AG04450 (cell line): ENCODE measurements at regions not wholly inside any gene's neighbourhood (a gene's known extent, or its start where the extent isn't known, plus 50 kb on each side); places are given as distances from the start of the nearest gene placed in this dataset.
"Not testable (repeated sequence)": the region's sequence is repeated elsewhere in the genome, so short reads cannot be mapped to it uniquely, and the experiment has no call there.

Experiments
- CTCF ChIA-PET: fragments of 300-600, 350-600 bp; formaldehyde crosslinking; extraction: SDS; loops from one replicate; lab custom pipeline; 2022; ENCODE audit warnings: antibody characterized with exemption, inconsistent platforms; lab: Charles Lee
- POLR2A ChIA-PET: fragments of 350-600 bp; formaldehyde crosslinking; extraction: SDS; loops from one replicate; lab custom pipeline; 2021; ENCODE audit warnings: antibody characterized with exemption, inconsistent platforms; lab: Yijun Ruan, JAX
- DNase-seq: peaks from one replicate; pipeline ENCODE4 v3.0.0-alpha.2; 2011; ENCODE audit warnings: low read depth, low spot score
- H3K27ac ChIP-seq: one replicate; pipeline ENCODE4 v1.5.1; 2012; ENCODE audit warnings: low read depth, low read length, control low read depth
- H3K27me3 ChIP-seq: one replicate; pipeline ENCODE4 v1.6.0; 2012; ENCODE audit warnings: low read length; ENCODE audit not compliant: control insufficient read depth, insufficient read depth
- H3K4me3 ChIP-seq: 2 replicates; pipeline ENCODE4 v1.5.1; 2011; ENCODE audit warnings: mild to moderate bottlenecking, low read depth, low read length, control low read depth
- H3K9me3 ChIP-seq: 2 replicates; pipeline ENCODE4 v1.5.1; 2012; ENCODE audit warnings: low read length; ENCODE audit not compliant: control insufficient read depth, insufficient read depth
- TF ChIP-seq, protein P1 (sequence below): IDR thresholded peaks from 2 replicates; pipeline ENCODE4 v1.5.1; 2011; ENCODE audit warnings: low read depth, low read length, control low read depth, inconsistent platforms

GRCh38 chr2:136281281-136282114 is 163.5 kb upstream of the CXCR4 start:
- H3K27me3 ChIP-seq: no peaks in the 10 kb centered on the region
- DNase-seq: no peak
- no peak overlapping the region for H3K4me3 ChIP-seq
- POLR2A ChIA-PET: no interaction called here
- H3K27ac ChIP-seq: no peak overlapping the region
- H3K9me3 ChIP-seq: no peaks in the 10 kb centered on the region
- TF ChIP-seq, protein P1, sequence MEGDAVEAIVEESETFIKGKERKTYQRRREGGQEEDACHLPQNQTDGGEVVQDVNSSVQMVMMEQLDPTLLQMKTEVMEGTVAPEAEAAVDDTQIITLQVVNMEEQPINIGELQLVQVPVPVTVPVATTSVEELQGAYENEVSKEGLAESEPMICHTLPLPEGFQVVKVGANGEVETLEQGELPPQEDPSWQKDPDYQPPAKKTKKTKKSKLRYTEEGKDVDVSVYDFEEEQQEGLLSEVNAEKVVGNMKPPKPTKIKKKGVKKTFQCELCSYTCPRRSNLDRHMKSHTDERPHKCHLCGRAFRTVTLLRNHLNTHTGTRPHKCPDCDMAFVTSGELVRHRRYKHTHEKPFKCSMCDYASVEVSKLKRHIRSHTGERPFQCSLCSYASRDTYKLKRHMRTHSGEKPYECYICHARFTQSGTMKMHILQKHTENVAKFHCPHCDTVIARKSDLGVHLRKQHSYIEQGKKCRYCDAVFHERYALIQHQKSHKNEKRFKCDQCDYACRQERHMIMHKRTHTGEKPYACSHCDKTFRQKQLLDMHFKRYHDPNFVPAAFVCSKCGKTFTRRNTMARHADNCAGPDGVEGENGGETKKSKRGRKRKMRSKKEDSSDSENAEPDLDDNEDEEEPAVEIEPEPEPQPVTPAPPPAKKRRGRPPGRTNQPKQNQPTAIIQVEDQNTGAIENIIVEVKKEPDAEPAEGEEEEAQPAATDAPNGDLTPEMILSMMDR: no peak
- CTCF ChIA-PET: no interaction called here

DNA sequence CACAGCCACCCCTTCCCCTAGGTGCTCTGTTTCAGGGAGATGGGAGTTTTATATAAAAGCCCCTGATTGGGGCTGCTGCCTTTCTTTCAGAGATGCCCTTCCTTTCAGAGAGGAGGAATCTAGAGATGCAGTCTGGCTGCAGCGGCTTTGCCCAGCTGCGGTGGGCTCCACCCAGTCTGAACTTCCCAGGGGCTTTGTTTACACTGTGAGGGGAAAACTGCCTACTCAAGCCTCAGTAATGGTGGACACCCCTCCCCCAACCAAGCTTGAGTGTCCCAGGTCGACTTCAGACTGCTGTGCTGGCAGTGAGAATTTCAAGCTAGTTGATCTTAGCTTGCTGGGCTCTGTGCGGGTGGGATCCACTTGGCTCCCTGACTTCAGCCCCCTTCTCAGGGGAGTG is 148.4 kb upstream of the CXCR4 start:
- H3K27me3 ChIP-seq, H3K9me3 ChIP-seq, CTCF ChIA-PET, H3K27ac ChIP-seq, DNase-seq, POLR2A ChIA-PET, H3K4me3 ChIP-seq: not testable (repeated sequence)

- Histone ChIP-seq H3K4me3 (no peak overlapping the region), H3K27ac (no peak overlapping the region), H3K27me3 (no peaks in the 10 kb centered on the region), H3K9me3 (no peaks in the 10 kb centered on the region)
- TF ChIP-seq, protein P1: no peak
- POLR2A ChIA-PET: no interaction called here
- DNase-seq: no peak
- CTCF ChIA-PET: interaction anchor here (1.1 kb wide), 1 partner anchor 16 kb away, joined by 3 read pairs; no protein-coding TSS in a partner anchor
Observed at GRCh38 chr2:136259551-136259950, 141.6 kb upstream of the CXCR4 start.

GRCh38 chr2:136257893-136258292 is 139.9 kb upstream of the CXCR4 start:
- DNase-seq: no peak
- Histone ChIP-seq H3K9me3 (no peaks in the 10 kb centered on the region), H3K4me3 (no peak overlapping the region), H3K27ac (no peak overlapping the region), H3K27me3 (no peaks in the 10 kb centered on the region)
- CTCF ChIA-PET: no interaction called here
- POLR2A ChIA-PET: no interaction called here
- TF ChIP-seq, protein P1: no peak

DNA sequence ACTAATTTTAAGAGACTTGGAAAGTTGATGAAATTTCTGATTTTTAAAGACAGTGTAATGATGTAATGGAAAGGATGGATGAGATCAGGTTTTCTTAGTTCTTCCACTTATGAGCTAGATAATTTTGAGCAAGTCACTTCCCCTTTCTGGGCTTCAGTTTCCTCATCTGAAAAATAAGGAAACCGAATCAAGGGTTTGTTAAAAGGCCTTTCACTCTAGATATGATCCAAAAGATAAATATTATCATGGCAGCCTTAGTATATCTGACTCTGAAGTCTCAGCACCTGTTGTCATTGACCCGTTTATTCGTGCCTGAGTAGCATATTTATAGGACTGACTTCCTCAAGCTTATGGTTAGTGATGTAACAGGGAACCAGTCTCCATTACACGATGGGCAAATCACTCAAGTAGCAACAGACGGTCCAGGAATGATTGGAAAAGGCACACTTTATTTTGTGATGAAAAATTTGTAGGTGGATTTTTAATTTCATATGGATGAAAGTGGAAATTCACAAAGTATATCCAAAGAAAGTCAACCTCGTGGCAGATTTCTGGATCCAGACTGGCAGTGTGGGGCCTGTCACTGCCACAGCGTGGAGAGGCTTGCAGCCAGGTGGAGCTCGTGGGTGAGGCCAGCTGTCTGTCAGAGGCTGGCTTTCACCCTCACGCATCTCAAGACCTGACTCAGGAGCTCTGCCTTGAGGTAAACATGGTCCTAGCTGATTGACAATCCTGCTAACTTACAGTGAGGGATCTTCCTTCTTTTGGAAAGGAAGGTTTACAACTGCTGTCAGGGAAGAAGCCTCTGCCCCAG is 137.9 kb upstream of the CXCR4 start:
- no peak overlapping the region for H3K4me3 ChIP-seq
- DNase-seq: no peak
- H3K9me3 ChIP-seq: no peaks in the 10 kb centered on the region
- ChIA-PET CTCF (no interaction called here), POLR2A (no interaction called here)
- TF ChIP-seq, protein P1: no peak
- no peaks in the 10 kb centered on the region for H3K27me3 ChIP-seq
- H3K27ac ChIP-seq: no peak overlapping the region
